Germinal center (tissue), 1 donor: ENCODE measurements at regions not wholly inside any gene's neighbourhood (a gene's known extent, or its start where the extent isn't known, plus 50 kb on each side); places are given as distances from the start of the nearest gene placed in this dataset.

Experiments
- DNase-seq: peaks from one replicate; pipeline ENCODE4 v3.0.0; 2012; ENCODE audit warnings: mixed read lengths, low spot score

- no peak for DNase-seq
Observed at GRCh38 chr7:121525155-121525819, 129.2 kb upstream of the FAM3C start.

DNA sequence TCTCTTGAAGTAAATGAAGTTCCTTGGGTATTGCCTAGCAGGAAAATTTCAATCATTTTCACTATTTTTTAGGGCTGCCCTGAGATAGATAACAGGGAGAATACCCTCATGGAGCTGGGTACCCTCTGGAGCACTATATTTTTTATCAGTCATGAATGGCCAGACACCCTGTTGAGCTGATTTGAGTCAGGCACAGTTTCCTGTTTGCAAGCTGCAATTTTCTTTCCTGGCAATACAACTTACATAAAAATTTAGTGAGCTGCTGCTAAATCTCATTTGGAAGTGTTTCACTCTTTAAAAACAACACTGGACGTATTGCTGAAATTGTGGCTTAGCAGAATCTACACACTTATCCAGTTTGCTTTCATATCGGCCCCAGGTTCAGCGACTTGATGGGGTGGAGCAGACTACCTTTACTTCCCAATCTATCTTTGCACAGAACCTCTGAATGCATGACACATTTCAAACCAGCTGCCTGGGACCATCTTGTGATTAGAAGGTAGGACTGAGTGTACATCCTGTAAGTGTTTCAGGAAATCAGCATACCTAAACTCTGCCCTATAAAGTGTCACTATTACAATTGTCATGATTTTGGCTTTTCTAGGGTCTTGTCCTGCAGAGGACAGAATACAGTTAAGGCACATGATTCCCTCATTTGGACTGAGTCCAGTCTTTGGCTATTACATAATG lies 125.7 kb upstream of the FAM3C start:
- no peak for DNase-seq

DNA sequence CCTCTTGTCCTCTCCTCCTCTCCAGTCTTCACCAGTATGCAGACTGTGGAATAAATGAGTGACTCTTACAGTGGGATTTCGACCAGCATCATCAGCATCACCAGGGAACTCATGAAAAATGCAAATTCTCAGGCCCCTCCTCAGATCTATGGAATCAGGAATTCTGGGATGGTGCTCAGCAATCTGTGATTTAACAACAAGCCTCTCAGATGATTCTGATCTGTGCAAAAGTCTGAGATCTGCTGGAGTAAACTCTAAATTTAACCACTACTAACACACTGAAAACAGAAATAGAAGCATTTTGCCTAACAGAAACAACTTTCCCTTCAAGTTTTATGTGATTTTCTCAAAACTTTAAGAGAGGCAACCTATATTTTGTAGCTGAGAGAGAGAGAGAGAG lies 124.8 kb upstream of the FAM3C start:
- no peak for DNase-seq

- no peak for DNase-seq
Observed at GRCh38 chr7:121519548-121520521, 123.7 kb upstream of the FAM3C start.

DNA sequence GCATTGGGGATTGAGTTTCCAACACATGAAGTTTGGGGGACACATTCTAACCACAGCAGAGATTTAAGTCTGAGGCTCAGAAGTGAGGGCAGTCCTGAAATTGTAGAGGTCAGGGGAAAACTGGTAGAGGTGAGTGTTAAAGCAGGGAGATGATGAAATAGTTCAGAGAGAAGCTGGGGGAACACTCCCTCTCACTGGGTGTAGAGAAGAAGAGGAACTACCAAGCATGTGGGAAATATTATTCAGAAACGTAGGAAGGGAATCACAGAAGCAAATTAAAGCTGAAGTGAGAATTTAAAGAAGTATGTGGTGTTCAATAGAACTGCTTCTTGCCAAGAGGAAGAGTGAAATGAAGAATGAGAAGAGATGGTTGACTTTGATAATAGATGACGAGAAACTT lies 121.5 kb upstream of the FAM3C start:
- DNase-seq = no peak

DNA sequence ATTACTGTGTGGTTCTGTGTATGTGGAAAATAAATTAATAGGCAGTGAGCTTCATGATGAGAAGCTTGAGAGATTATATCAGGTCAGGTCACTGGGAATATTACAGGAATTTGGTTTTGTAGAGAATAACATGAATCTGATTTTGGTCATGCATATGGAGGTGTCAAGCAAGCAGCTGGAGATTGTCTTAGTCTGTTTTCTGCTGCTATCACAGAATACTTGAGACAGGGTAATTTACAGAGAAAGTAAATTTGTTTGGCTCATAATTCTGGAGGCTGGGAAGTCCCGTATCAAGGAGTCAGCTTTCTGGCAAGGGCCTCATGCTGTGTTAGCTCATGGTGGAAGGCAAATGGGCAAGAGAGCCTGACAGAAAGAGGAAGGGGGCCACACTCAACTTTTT lies 120.7 kb upstream of the FAM3C start:
- no peak for DNase-seq

DNA sequence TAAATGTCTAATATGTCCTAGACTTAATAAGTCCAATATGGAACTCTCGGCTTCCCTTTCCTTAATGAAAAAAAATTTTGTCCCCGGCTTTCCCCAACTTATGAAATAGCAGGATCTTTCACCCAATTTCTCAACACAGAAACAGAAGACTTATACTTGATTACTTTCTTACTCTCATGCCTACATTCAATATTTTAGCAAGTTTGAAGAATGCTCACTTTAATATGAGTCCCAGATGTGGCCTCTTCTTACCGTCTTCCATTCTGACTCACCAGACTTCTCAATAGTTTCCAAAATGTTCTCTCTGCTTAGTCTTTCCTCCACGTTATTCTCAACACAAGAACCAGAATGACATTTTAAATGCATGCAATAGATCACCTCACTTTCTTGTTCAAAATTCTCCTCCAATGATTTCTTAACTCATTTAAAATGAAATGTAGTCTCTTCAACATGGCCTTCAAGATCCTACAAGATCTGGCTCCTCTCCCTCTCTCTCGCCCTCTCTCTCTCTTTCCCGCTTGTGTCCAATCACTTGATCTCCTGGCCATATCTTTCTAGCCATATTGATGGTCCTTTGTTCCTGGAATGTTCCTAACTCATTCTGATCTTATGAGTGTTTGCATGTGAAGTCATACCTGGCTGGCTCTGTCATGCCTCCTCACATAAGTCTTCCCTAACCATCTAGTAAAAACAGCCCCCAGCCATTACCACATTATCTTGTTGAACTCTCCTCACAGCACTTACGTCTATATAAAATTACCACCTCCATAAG lies 119.7 kb upstream of the FAM3C start:
- no peak for DNase-seq

DNA sequence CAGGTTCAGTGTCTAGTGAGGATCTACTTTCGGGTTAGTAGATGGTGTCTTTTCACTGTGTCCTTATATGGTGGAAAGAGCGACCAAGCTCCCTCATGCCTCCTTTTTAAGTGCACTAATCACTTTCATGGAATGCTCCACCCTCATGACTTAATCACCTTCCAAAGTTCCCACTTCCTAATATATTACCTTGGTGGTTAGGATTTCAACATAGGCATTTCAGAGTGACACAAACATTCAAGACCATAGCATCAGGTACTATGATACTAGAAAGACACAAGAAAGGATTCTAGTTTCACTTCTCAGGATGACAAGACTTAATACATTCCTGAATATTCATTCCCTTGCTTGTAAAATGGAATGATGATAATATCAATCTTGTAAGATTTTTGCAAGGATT lies 119.1 kb upstream of the FAM3C start:
- DNase-seq = no peak

- no peak for DNase-seq
Observed at GRCh38 chr7:121513105-121513504, 117.0 kb upstream of the FAM3C start.

- no peak for DNase-seq
Observed at GRCh38 chr7:121510858-121511482, 114.9 kb upstream of the FAM3C start.

GRCh38 chr7:121510302-121510701 lies 114.2 kb upstream of the FAM3C start:
- DNase-seq = no peak

DNA sequence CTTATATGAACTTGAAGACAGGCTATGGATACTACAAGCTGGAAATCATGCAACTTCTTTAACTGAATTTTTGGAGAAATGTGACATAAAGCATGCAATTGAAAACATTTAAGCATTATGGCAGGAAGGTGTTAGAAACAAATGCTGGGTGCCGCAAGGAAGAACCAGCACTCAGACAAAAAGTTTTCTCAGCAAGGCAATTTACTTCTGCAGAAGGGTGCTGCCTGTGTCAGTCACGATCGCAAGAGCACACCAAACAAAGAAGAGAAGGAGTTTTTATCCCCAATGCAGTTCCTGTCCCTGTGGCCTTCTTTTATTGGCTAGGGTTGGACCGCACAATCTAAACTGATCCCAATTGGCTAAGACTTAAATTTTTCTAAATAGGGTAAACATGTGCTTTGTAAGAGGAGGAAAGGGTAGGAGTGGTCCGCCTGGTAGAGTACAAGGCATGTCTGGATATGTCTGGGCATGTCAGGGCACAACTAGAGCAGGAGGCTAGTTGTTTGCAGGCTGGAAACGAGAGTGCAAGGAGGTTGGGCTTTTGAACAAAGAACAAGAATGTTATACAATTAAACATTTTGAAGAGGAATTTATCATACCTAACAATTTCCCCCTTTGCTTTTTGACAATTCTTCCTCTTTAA lies 109.6 kb upstream of the FAM3C start:
- DNase-seq = no peak

DNA sequence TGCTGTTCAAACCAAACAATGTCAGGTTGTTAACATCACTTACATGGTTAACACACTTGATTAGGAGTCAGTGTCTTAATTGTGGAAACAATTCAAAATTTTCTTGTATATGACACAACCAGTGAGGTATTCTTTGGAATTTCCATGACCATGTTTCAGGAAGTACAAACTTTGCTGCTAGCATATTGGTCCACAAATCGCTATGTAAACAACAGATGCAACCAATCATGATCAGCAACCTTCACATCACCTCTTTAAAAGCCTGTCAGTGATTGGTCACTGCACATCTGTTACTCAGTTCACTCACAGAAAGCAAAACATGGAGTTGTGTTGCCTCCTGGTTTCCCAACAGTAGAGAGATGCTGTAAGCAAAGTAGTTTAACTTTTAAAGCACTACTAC lies 108.9 kb upstream of the FAM3C start:
- no peak for DNase-seq

DNA sequence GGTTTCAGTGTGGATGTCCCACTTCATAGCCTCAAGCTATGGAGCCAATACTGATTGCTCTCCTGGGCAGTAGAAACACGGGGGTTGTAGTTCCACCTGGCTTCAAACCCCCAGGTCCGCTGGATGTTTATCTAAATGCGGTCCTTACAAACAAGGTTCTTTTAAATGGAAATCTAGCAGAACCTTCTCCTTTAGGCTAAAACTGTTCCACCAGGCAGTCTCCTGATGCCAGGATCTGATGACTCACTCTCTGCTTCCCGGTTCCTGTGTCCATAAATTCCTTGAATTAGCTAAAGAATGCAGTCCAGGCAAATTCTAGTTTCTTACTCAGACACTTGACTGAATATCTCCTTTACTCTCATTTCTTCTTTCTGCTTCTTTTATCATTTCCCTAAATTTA lies 108.4 kb upstream of the FAM3C start:
- DNase-seq = no peak

GRCh38 chr7:121503730-121504129 lies 107.6 kb upstream of the FAM3C start:
- no peak for DNase-seq

GRCh38 chr7:121503039-121503438 lies 106.9 kb upstream of the FAM3C start:
- no peak for DNase-seq

- DNase-seq = no peak
Observed at GRCh38 chr7:121501566-121501965, 105.5 kb upstream of the FAM3C start.

GRCh38 chr7:121500360-121501058 lies 104.4 kb upstream of the FAM3C start:
- no peak for DNase-seq

- DNase-seq = no peak
Observed at GRCh38 chr7:121499624-121500023, 103.5 kb upstream of the FAM3C start.

- no peak for DNase-seq
Observed at GRCh38 chr7:121498816-121499215, 102.7 kb upstream of the FAM3C start.
